GM21576 (cell line): ENCODE measurements at regions not wholly inside any gene's neighbourhood (a gene's known extent, or its start where the extent isn't known, plus 50 kb on each side); places are given as distances from the start of the nearest gene placed in this dataset.
"Not testable (repeated sequence)": the region's sequence is repeated elsewhere in the genome, so short reads cannot be mapped to it uniquely, and the experiment has no call there.

ENCODE experiments used
- ATAC-seq: cut with Tn5 transposase; IDR thresholded peaks from one replicate; pipeline ENCODE4 v1.9.1; 2021; ENCODE audit warnings: mild to moderate bottlenecking, moderate library complexity; ENCODE audit not compliant: unreplicated experiment

- ATAC-seq, result no peak
Measured at GRCh38 chr2:36170805-36171204, 184.8 kb upstream of the CRIM1 start.

- ATAC-seq, result no peak
Measured at GRCh38 chr2:36169843-36170242, 185.7 kb upstream of the CRIM1 start.

GRCh38 chr2:36168115-36168514 lies 187.5 kb upstream of the CRIM1 start:
- no peak for ATAC-seq

DNA sequence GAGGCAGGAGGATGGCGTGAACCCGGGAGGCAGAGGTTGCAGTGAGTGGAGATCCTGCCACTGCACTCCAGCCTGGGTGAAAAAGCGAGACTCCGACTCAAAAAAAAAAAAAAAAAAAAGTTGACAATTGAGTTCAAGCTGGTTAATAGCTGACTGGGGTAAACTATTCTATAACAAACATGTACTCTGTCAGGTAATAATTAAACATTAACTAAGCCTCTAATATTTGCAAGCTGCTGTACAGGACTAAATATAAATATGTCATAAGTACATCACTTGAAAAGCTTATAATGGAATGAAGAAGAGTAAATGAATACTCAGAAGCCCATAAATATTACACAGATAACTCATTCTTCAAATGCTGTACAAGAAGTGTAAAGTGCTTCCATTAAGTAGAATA lies 190.4 kb upstream of the CRIM1 start:
- ATAC-seq, result no peak

DNA sequence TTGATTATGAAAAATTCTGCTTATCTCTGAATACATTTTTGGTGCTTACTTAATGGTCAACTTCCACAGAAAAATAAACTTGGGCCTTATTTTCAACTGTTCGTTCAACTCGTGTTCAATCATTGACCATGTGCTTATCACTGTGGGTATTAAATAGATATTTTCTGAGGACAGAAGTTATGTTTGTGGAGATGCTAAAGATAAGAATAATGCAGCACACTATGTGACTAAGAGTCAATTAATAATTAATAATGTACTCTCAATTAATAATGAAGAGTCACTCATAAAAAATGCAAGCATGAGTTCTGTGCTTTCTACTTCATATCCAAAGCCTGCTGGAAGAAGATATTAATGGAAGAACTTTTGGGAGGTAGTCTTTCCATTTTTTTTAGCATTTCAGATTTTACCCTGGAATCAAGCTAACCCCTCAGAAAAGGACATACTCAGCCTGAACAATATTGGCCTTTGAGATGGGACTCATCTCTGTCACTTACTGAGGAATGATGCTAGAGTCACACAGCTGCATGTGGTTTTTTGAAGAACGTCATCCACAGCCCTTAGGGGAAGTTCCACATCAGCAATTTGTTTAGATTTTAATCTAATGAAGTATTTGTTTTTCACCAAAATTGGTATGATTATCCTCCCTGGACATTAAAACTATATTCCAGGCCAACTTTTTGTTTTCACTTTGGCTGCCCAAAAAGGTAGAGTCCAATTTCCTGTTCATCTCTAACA lies 191.9 kb upstream of the CRIM1 start:
- ATAC-seq, result no peak

GRCh38 chr2:36157093-36157492 lies 198.5 kb upstream of the CRIM1 start:
- ATAC-seq, result not testable (repeated sequence)

GRCh38 chr2:36147670-36148390 lies 207.7 kb upstream of the CRIM1 start:
- peak; percentile 87 for ATAC-seq

DNA sequence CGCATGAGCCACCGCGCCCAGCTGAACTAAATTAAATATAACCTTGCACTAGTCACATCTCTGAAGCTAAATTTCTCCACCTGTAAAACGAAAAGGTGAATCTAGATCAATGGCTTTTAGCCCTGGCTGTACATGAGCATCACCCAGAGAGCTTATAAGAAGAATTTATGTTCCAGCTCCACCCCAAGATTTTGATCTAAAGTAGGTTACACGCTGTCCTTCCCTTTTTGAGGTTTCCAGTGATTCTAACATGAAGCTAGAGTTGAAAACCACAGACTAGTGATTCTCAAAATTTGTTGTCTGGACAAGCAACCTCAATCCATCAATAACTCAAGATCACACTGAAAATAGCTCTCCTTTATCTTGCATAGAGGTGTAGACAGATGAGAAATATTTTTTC lies 208.8 kb upstream of the CRIM1 start:
- ATAC-seq, result no peak

- ATAC-seq, result no peak
Measured at GRCh38 chr2:36140391-36140790, 215.2 kb upstream of the CRIM1 start.

DNA sequence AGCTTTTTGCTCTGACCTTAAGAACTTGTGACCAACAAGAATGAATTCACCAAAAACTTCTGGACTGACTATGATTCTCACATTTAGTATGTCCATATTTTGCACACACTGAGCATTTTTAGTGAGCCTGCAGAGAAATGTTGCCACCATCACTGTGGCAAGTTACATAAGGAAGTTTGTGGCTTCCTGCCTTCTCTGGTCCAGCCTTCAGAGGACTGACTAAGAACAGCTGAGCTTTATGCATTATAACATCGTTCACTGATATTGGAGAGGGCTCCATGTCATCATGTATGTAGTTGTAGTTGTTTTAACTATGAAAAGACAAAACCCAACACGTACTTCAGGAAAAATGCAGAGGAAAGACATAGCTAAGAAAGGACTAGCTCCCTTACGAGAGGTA lies 218.0 kb upstream of the CRIM1 start:
- no peak for ATAC-seq

GRCh38 chr2:36134281-36134680 lies 221.3 kb upstream of the CRIM1 start:
- ATAC-seq, result no peak

GRCh38 chr2:36128359-36128758 lies 227.2 kb upstream of the CRIM1 start:
- ATAC-seq, result no peak

DNA sequence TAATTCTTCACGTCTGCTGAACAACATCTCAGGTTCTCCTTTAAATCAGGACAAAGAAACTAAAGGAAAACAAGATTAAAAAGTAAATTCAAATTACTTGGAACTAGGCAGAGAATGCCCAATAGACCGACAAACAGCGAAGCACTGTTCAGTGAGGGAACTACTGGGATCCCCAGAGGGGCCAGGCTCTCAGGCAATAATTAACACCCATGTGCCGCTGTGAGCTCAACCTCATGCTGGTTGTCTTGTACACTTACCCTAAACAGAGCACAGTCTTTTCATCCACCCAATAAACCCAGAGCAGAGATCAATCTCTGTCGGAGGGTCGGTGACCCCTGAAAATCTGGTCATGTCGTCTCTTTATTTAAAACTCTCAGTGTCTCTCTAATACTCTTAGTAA lies 229.9 kb upstream of the CRIM1 start:
- ATAC-seq, result no peak

DNA sequence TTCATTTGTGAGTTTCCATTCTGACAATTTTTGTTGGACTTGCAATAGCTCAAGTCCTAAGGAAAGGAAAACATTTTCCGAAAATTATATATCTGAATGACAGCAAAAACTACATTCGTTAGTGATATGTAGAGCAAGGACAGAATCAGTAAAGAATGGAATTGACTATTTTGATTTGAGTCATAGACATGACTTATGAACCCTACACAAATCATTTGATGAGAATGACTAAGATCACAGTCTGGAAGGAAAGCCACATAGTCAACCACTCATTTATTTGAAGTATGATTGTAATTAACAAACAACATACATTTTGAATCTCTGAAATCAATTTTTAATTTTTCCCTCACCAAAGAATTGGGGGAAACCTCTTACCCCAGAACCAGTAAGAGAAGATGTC lies 231.6 kb upstream of the CRIM1 start:
- no peak for ATAC-seq

DNA sequence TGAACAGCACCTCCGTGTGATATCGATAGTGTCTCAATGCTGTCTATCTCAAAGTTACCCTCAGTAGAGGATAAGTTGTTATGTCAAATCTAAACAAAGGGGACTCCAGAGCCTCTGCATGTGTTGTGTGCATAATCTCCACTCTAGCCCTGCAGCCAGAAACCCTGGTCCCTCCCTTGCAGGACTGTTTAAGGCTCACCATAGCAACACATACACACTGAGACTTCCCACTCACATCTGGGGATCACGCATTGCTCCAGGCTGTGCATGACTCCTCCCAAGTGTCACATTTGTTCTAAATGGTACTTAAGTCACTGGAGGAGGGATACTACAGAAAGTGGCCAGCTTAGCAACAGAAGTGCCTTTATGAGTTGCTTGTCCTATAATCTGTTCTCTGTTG lies 258.6 kb upstream of the CRIM1 start:
- ATAC-seq, result no peak

DNA sequence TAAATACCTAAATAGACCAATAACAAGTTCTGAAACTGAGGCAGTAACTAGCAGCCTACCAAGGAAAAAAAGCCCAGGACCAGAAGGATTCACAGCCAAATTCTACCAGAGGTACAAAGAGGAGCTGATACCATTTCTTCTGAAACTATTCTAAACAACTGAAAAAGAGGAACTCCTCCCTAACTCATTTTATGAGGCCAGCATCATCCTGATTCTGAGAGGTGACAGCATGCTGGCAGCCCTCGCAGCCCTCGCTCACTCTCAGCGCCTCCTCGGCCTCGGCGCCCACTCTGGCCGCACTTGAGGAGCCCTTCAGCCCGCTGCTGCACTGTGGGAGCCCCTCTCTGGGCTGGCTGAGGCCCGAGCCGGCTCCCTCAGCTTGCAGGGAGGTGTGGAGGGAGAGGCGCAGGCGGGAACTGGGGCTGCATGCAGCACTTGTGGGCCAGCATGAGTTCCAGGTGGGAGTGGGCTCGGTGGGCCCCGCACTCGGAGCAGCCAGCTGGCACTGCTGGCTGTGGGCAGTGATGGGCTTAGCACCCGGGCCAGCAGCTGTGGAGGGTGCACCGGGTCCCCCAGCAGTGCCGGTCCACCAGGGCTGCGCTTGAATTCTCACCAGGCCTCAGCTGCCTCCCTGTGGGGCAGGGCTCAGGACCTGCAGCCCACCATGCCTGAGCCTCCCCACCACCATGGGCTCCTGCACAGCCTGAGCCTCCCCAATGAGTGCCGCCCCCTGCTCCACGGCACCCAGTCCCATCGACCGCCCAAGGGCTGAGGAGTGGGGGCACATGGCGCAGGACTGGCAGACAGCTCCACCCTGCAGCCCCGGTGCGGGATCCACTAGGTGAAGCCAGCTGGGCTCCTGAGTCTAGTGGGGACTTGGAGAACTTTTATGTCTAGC lies 263.5 kb upstream of the CRIM1 start:
- not testable (repeated sequence) for ATAC-seq

DNA sequence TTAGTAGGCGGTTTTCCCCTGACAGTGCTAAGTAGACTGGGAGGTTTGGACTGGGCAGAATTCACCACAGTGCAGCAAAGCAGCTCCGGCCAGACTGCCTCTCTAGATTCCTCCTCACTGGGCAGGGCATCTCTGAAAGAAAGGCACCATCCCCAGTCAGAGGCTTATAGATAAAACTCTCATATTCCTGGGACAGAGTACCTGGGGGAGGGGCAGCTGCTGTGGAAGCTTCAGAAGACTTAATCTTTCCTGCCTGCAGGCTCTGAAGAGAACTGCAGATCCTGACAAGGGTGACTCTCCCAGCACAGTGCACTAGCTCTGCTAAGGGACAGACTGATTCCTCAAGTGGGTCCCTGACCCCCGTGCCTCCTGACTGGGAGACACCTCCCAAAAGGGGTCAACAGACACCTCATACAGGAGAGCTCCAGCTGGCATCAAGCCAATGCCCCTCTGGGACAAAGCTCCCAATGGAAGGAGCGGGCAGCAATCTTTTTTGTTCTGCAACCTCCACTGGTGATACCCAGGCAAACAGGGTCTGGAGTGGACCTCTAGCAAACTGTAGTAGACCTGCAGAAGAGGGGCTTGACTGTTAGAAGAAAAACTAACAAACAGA lies 266.8 kb upstream of the CRIM1 start:
- ATAC-seq, result no peak

GRCh38 chr2:36087344-36087743 lies 268.2 kb upstream of the CRIM1 start:
- ATAC-seq, result no peak

GRCh38 chr2:36079793-36080192 lies 275.8 kb upstream of the CRIM1 start:
- no peak for ATAC-seq

DNA sequence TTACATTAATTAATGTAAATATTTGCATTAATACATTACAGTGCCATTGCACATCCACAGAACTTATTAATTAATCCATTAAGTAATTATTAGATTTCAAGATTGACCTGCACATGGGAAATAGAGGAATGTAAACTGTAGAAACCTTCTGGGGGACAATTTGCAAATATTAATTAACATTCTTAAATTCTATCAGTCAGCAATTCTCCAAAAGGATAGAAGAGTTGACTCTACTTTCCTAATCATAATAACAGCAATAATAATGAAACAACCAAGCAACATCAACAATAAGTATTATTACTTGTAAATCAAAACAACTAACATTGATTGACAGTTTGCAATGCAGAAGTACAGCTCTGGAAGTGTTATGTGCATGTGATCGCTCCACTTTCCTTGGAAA lies 281.6 kb upstream of the CRIM1 start:
- no peak for ATAC-seq

DNA sequence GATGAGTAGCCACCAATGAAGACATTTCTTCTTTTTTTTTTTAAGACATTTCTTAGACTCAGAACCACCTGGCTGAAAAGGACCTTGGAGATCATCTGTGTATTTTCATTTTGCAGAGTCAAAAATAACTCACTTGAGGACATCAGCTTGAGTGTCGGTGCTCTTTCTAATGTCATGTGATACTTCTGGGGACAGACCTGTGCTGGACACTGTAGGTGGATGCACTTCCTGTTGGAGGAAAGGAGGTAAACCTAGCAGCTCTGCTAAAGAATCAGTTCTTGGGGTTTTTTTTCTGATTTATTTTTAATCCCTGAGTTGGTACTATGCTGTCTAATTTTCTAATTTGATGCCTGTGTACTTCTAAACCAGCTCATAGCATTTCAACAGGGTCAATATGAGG lies 283.9 kb upstream of the CRIM1 start:
- no peak for ATAC-seq
